Stromal cell of bone marrow (primary cell): ENCODE measurements at regions not wholly inside any gene's neighbourhood (a gene's known extent, or its start where the extent isn't known, plus 50 kb on each side); places are given as distances from the start of the nearest gene placed in this dataset.

ENCODE experiments used
- DNase-seq: peaks from one replicate; pipeline ENCODE4 v3.0.0-alpha.2; 2012; ENCODE audit warnings: low read depth

DNA sequence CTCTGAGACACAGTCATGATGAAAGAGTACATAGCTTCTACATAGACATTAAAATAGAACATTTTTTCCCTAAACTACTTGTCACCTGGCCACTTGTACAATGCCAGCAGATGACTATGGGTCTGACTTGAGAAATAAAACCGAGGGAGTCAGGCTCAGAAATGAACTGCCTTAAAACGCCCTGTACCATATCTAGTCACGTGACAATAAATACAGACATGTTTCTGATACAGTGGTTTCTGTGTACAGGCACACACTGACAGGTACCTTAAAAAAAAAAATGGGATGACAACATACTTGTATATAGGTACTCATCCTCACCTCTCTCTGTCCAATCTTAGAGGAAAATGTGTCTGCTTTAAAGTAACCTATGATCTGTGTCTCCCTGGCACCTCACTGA lies 144.1 kb downstream of the SH3BGRL2 start:
- no peak for DNase-seq

GRCh38 chr6:79764747-79765146 lies 133.6 kb downstream of the SH3BGRL2 start:
- DNase-seq, result no peak

DNA sequence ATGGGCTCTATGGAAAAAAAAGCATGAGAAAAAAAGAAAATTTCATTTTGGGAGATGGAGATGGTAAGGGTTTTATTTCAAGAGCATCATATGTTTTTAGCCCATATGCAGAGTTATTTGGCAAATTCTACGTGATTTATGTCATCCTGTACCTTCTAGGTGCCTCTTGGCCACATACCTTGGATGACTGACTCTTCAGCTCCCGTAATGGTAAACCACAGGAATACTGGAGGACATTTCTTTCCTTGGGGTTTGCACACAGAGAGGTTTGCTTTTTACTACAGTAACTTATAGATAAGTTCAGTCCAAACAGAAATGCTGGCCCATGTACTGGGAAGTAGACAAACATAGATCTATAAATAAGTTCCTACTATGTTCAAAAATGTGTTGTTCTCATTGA lies 132.2 kb downstream of the SH3BGRL2 start:
- DNase-seq, result no peak

- peak; percentile 9 for DNase-seq
Observed at GRCh38 chr6:79762370-79762769, 131.2 kb downstream of the SH3BGRL2 start.

DNA sequence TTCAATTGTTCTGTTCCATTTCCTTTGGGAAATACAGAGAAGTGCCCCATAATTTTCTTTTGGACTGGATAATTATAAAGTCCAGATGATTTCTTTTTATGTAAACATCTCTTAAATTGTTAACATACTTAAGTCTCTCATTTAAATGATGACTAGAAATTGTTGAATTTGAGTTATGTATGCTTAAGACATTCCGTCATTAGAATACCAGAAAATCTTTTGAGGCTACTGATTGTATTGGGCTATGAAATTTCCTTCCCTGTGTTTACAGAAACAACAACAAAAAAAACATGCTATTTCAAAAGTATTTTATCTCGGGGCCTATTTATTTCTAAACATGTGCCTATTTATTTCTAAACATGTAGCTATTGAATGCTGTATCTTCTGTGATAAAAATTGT lies 125.4 kb downstream of the SH3BGRL2 start:
- DNase-seq, result no peak

DNA sequence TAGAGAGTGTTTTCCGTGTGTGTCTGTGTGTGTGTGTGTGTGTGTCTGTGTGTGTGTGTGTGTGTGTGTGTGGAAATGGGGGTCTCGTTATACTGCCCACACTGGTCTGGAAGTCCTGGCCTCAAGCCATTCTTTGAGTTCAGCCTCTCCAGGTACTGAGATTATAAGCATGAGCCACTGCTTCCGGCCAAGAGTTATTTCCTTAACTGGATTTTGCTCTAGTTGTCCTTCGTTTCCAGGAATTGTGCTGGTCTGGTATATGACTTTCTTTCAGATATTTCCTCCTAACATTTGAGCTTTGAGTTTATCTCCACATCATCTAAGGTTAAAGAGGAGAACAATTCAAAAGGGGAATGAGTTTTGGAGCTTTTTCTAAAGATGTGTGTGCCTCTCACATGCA lies 124.8 kb downstream of the SH3BGRL2 start:
- DNase-seq, result no peak
